Gastrocnemius medialis (tissue), 4 donors: ENCODE measurements at regions not wholly inside any gene's neighbourhood (a gene's known extent, or its start where the extent isn't known, plus 50 kb on each side); places are given as distances from the start of the nearest gene placed in this dataset.

Experiments
- CTCF ChIP-seq, 5 experiments: fragments of 450-650 bp in 3 of 5; fragments of 200-600 bp in 2 of 5; sonication (generic) in 2 of 5; IDR thresholded peaks in 4 of 5; conservative IDR thresholded peaks in 1 of 5; 1 replicate in 4 of 5; 2 replicates in 1 of 5; pipeline ENCODE4 v1.5.1; 2016 to 2019; ENCODE audit warnings: antibody characterized with exemption in 5 of 5, mild to moderate bottlenecking in 3 of 5, moderate library complexity in 3 of 5
- POLR2A ChIP-seq, 2 donors: fragments of 450-650 bp; IDR thresholded peaks; one replicate each; pipeline ENCODE4 v1.6.1; 2017; ENCODE audit warnings: antibody characterized with exemption in 2 of 2, mild to moderate bottlenecking in 2 of 2, moderate library complexity in 2 of 2

GRCh38 chr20:54708229-54708628 is 232.8 kb downstream of the DOK5 start:
- TF ChIP-seq CTCF (IDR thresholded peaks at IDR 0.05 in 4 of 5, conservative IDR thresholded peaks at IDR 0.05 in 1 of 5) (no peak), POLR2A (IDR thresholded peaks at IDR 0.05) (no peak)
